H9 (cell line): ENCODE measurements at regions not wholly inside any gene's neighbourhood (a gene's known extent, or its start where the extent isn't known, plus 50 kb on each side); places are given as distances from the start of the nearest gene placed in this dataset.

Experiments
- DNase-seq: peaks from one replicate; pipeline ENCODE4 v3.0.0-alpha.2; 2017
- H2AFZ ChIP-seq: one replicate; pipeline ENCODE4 v1.6.1; 2013; ENCODE audit warnings: mild to moderate bottlenecking, low read length, control low read depth, moderate library complexity
- H2AK5ac ChIP-seq: 2 replicates; pipeline ENCODE4 v1.6.1; 2013; ENCODE audit warnings: low read length, control low read depth, mixed read lengths; ENCODE audit not compliant: insufficient read length
- H2BK120ac ChIP-seq: one replicate; pipeline ENCODE4 v1.6.1; 2013; ENCODE audit warnings: low read depth, mild to moderate bottlenecking, low read length, control low read depth, inconsistent platforms; ENCODE audit not compliant: poor library complexity, severe bottlenecking
- H2BK12ac ChIP-seq: 2 replicates; pipeline ENCODE4 v1.6.1; 2013; ENCODE audit warnings: low read length, control low read depth, mixed read lengths, low read depth; ENCODE audit not compliant: insufficient read length
- H2BK15ac ChIP-seq: 2 replicates; pipeline ENCODE4 v1.6.1; 2013; ENCODE audit warnings: low read depth, low read length, control low read depth
- H2BK20ac ChIP-seq: one replicate; pipeline ENCODE4 v1.6.1; 2013; ENCODE audit warnings: low read depth, mild to moderate bottlenecking, low read length, control low read depth, inconsistent platforms; ENCODE audit not compliant: poor library complexity, severe bottlenecking
- H2BK5ac ChIP-seq: 2 replicates; pipeline ENCODE4 v1.6.1; 2013; ENCODE audit warnings: low read length, control low read depth, mixed read lengths; ENCODE audit not compliant: insufficient read length
- H3K14ac ChIP-seq: 2 replicates; pipeline ENCODE4 v1.6.1; 2013; ENCODE audit warnings: low read length, control low read depth; ENCODE audit not compliant: insufficient read depth
- H3K18ac ChIP-seq: 2 replicates; pipeline ENCODE4 v1.6.1; 2013; ENCODE audit warnings: low read depth, mild to moderate bottlenecking, mixed read lengths, low read length, control low read depth; ENCODE audit not compliant: insufficient read length
- H3K23ac ChIP-seq: 2 replicates; pipeline ENCODE4 v1.6.1; 2013; ENCODE audit warnings: low read length, control low read depth, mixed read lengths, low read depth; ENCODE audit not compliant: insufficient read length
- H3K23me2 ChIP-seq: 2 replicates; pipeline ENCODE4 v1.6.1; 2013; ENCODE audit warnings: low read depth, mild to moderate bottlenecking, mixed read lengths, low read length, control low read depth; ENCODE audit not compliant: insufficient read length, poor library complexity, severe bottlenecking
- H3K27ac ChIP-seq: 2 replicates; pipeline ENCODE4 v1.5.1; 2013; ENCODE audit warnings: low read length, control low read depth, mixed read lengths, low read depth; ENCODE audit not compliant: insufficient read length
- H3K27me3 ChIP-seq: 2 replicates; pipeline ENCODE4 v1.6.1; 2013; ENCODE audit warnings: low read length, control low read depth, inconsistent platforms; ENCODE audit not compliant: insufficient read depth
- H3K4ac ChIP-seq: 2 replicates; pipeline ENCODE4 v1.6.1; 2013; ENCODE audit warnings: low read depth, mild to moderate bottlenecking, control low read depth, inconsistent platforms, low read length, moderate library complexity
- H3K4me1 ChIP-seq: 2 replicates; pipeline ENCODE4 v1.6.1; 2013; ENCODE audit warnings: low read length, control low read depth, inconsistent platforms; ENCODE audit not compliant: insufficient read depth
- H3K4me2 ChIP-seq: 2 replicates; pipeline ENCODE4 v1.6.1; 2013; ENCODE audit warnings: low read length, control low read depth, mixed read lengths; ENCODE audit not compliant: insufficient read length, insufficient read depth
- H3K56ac ChIP-seq: 2 replicates; pipeline ENCODE4 v1.6.1; 2013; ENCODE audit warnings: low read depth, mild to moderate bottlenecking, mixed read lengths, low read length, control low read depth; ENCODE audit not compliant: insufficient read length
- H3K79me1 ChIP-seq: 2 replicates; pipeline ENCODE4 v1.6.1; 2013; ENCODE audit warnings: low read depth, mild to moderate bottlenecking, moderate library complexity, low read length, control low read depth, inconsistent platforms; ENCODE audit not compliant: insufficient read depth, poor library complexity, severe bottlenecking
- H3K79me2 ChIP-seq: 2 replicates; pipeline ENCODE4 v1.6.1; 2013; ENCODE audit warnings: low read length, control low read depth, inconsistent platforms; ENCODE audit not compliant: insufficient read depth
- H3K9ac ChIP-seq: 2 replicates; pipeline ENCODE4 v1.6.1; 2013; ENCODE audit warnings: low read length, control low read depth, mixed read lengths; ENCODE audit not compliant: insufficient read length; ENCODE audit errors: extremely low read depth
- H3K9me3 ChIP-seq: one replicate; pipeline ENCODE4 v1.6.1; 2013; ENCODE audit warnings: low read depth, low read length, inconsistent platforms; ENCODE audit not compliant: control insufficient read depth
- H3T11ph ChIP-seq: one replicate; pipeline ENCODE4 v1.6.1; 2013; ENCODE audit warnings: mild to moderate bottlenecking, low read length, control low read depth, inconsistent platforms
- H4K20me1 ChIP-seq: one replicate; pipeline ENCODE4 v1.6.1; 2013; ENCODE audit not compliant: control insufficient read depth, insufficient read length, insufficient read depth
- H4K5ac ChIP-seq: 2 replicates; pipeline ENCODE4 v1.6.1; 2013; ENCODE audit warnings: low read depth, mild to moderate bottlenecking, mixed read lengths, low read length, control low read depth; ENCODE audit not compliant: insufficient read length
- H4K8ac ChIP-seq: replicated peaks from 2 replicates; pipeline ENCODE4 v1.6.1; 2013; ENCODE audit warnings: low read length, control low read depth, mixed read lengths, low read depth; ENCODE audit not compliant: insufficient read length
- H4K91ac ChIP-seq: 2 replicates; pipeline ENCODE4 v1.6.1; 2013; ENCODE audit warnings: low read depth, mild to moderate bottlenecking, moderate library complexity, mixed read lengths, low read length, control low read depth; ENCODE audit not compliant: insufficient read length
- H3K27ac Mint-ChIP-seq, 3 experiments: 2 replicates in 2 of 3; 3 replicates in 1 of 3; pipeline ENCODE4 v1.8.0; 2020 to 2021; ENCODE audit warnings: mixed read lengths in 3 of 3, mild to moderate bottlenecking in 1 of 3, moderate library complexity in 1 of 3
- H3K27me3 Mint-ChIP-seq: 2 replicates; pipeline ENCODE4 v1.8.0; 2021; ENCODE audit warnings: low read depth, mild to moderate bottlenecking, moderate library complexity, mixed read lengths
- H3K36me3 Mint-ChIP-seq, 3 experiments: 2 replicates in 2 of 3; 3 replicates in 1 of 3; pipeline ENCODE4 v1.8.0; 2020 to 2021; ENCODE audit warnings: low read depth in 3 of 3, mixed read lengths in 3 of 3; ENCODE audit not compliant: insufficient read depth in 1 of 3
- H3K4me1 Mint-ChIP-seq, 2 experiments: 2 replicates each; pipeline ENCODE4 v1.8.0; 2020; ENCODE audit warnings: mixed read lengths in 2 of 2
- H3K4me3 Mint-ChIP-seq, 2 experiments: 2 replicates in 1 of 2; 3 replicates in 1 of 2; pipeline ENCODE4 v1.8.0; 2020 to 2021; ENCODE audit warnings: mild to moderate bottlenecking in 2 of 2, mixed read lengths in 2 of 2, moderate library complexity in 1 of 2
- H3K9me3 Mint-ChIP-seq, 2 experiments: 2 replicates in 1 of 2; 3 replicates in 1 of 2; pipeline ENCODE4 v1.8.0; 2020; ENCODE audit warnings: mild to moderate bottlenecking in 2 of 2, mixed read lengths in 2 of 2, moderate library complexity in 1 of 2
- TF ChIP-seq, protein P1 (sequence below): fragments of 200-600 bp; sonication (generic); conservative IDR thresholded peaks from 3 replicates; pipeline ENCODE4 v1.8.0; 2021; ENCODE audit warnings: antibody characterized with exemption, mild to moderate bottlenecking

GRCh38 chr2:194618432-194618831, 1038.6 kb upstream of the SLC39A10 start:
- Histone ChIP-seq H3K18ac (no peak overlapping the region), H2BK120ac (no peak overlapping the region), H4K91ac (no peak overlapping the region), H3K56ac (no peak overlapping the region), H3K9me3 (no peaks in the 10 kb centered on the region), H4K8ac (no peak overlapping the region), H2AK5ac (no peak overlapping the region), H3K9ac (no peak overlapping the region), H3T11ph (no peak overlapping the region), H2BK15ac (no peak overlapping the region), H3K14ac (no peak overlapping the region), H2BK20ac (no peak overlapping the region), H3K4me1 (no peaks in the 10 kb centered on the region), H3K23ac (no peak overlapping the region), H3K4ac (no peak overlapping the region), H4K5ac (no peak overlapping the region), H4K20me1 (no peaks in the 10 kb centered on the region), H3K4me2 (no peak overlapping the region), H2AFZ (no peak overlapping the region), H3K79me2 (no peaks in the 10 kb centered on the region), H3K23me2 (no peaks in the 10 kb centered on the region), H3K27me3 (no peaks in the 10 kb centered on the region), H3K27ac (no peak overlapping the region), H3K79me1 (no peaks in the 10 kb centered on the region), H2BK5ac (no peak overlapping the region), H2BK12ac (no peak overlapping the region)
- Mint-ChIP-seq H3K9me3 (peaks cover under 1 to 2% of the 10 kb centered on the region in 2 experiments; a peak in 3 of 5 replicates), H3K27me3 (no peaks in the 10 kb centered on the region), H3K4me1 (no peaks in the 10 kb centered on the region), H3K27ac (no peak overlapping the region), H3K4me3 (no peak overlapping the region), H3K36me3 (peaks cover 0 to 1% (median 1%) of the 10 kb centered on the region in 3 experiments; a peak in 4 of 7 replicates)
- TF ChIP-seq, protein P1, sequence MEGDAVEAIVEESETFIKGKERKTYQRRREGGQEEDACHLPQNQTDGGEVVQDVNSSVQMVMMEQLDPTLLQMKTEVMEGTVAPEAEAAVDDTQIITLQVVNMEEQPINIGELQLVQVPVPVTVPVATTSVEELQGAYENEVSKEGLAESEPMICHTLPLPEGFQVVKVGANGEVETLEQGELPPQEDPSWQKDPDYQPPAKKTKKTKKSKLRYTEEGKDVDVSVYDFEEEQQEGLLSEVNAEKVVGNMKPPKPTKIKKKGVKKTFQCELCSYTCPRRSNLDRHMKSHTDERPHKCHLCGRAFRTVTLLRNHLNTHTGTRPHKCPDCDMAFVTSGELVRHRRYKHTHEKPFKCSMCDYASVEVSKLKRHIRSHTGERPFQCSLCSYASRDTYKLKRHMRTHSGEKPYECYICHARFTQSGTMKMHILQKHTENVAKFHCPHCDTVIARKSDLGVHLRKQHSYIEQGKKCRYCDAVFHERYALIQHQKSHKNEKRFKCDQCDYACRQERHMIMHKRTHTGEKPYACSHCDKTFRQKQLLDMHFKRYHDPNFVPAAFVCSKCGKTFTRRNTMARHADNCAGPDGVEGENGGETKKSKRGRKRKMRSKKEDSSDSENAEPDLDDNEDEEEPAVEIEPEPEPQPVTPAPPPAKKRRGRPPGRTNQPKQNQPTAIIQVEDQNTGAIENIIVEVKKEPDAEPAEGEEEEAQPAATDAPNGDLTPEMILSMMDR, result no peak
- DNase-seq, result no peak
